ENCODE measurements at regions not wholly inside any gene's neighbourhood (a gene's known extent, or its start where the extent isn't known, plus 50 kb on each side); places are given as distances from the start of the nearest gene placed in this dataset.

DNA sequence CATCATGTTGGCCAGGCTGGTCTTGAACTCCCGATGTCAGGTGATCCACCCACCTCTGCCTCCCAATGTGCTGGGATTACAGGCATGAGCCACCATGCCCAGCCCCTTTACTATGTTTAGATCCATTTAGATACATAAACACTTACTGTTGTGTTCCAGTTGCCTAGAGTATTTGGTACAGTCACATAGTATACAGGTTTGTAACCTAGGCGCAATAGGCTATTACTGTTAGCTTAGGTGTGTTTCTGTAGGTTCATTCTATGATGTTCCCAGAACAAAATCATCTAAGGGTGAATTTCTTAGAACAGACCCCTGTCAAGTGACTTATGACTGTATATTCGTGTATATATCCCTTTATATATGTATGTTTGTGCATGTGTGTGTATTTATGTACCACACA is 61.8 kb downstream of the MYCN start:
- WGBS: 87% methylated on average over 3 of the region's 3 CpGs
- TF ChIP-seq POLR2A (IDR thresholded peaks at IDR 0.05): no peak
- TF ChIP-seq POLR2AphosphoS5 (IDR thresholded peaks at IDR 0.05): no peak
- TF ChIP-seq EP300 (IDR thresholded peaks at IDR 0.05): no peak
- TF ChIP-seq, protein P1, sequence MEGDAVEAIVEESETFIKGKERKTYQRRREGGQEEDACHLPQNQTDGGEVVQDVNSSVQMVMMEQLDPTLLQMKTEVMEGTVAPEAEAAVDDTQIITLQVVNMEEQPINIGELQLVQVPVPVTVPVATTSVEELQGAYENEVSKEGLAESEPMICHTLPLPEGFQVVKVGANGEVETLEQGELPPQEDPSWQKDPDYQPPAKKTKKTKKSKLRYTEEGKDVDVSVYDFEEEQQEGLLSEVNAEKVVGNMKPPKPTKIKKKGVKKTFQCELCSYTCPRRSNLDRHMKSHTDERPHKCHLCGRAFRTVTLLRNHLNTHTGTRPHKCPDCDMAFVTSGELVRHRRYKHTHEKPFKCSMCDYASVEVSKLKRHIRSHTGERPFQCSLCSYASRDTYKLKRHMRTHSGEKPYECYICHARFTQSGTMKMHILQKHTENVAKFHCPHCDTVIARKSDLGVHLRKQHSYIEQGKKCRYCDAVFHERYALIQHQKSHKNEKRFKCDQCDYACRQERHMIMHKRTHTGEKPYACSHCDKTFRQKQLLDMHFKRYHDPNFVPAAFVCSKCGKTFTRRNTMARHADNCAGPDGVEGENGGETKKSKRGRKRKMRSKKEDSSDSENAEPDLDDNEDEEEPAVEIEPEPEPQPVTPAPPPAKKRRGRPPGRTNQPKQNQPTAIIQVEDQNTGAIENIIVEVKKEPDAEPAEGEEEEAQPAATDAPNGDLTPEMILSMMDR (IDR thresholded peaks at IDR 0.05): no peak
- Histone ChIP-seq H3K36me3 (no peaks in the 10 kb centered on the region), H3K27me3 (no peaks in the 10 kb centered on the region), H3K4me3 (no peak overlapping the region), H3K9me3 (no peaks in the 10 kb centered on the region), H3K4me1 (no peaks in the 10 kb centered on the region), H3K27ac (no peak overlapping the region)
- DNase-seq (ENCODE audit: low spot score in 2 of 2): no peak

DNA sequence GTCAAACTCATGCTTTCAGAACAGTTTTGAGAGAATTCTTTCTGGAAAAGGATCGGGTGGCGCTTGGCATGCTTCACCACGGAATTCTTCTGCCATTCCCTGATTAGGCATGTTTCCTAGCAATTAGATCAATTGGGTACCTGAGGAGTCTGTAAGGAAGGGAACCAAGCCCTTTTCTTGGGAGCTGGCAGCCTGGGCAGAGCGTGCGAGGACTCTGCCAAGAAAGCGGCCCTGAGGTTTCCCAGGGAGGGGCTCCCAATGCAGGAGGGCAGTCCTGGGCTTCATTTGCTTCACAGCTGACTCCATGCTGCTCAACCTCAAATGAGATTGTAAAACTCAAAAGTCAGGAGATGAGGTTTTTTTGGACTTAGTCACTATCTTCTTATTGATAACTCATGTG is 60.3 kb downstream of the MYCN start:
- Histone ChIP-seq H3K36me3 (no peaks in the 10 kb centered on the region), H3K4me1 (no peaks in the 10 kb centered on the region), H3K27me3 (no peaks in the 10 kb centered on the region), H3K9me3 (no peaks in the 10 kb centered on the region), H3K4me3 (no peak overlapping the region), H3K27ac (no peak overlapping the region)
- TF ChIP-seq POLR2A (IDR thresholded peaks at IDR 0.05) (no peak), POLR2AphosphoS5 (IDR thresholded peaks at IDR 0.05) (no peak), EP300 (IDR thresholded peaks at IDR 0.05) (no peak)
- TF ChIP-seq, protein P1 (IDR thresholded peaks at IDR 0.05): no peak
- no peak for DNase-seq (ENCODE audit: low spot score in 2 of 2)
- 53% methylated on average over 6 of the region's 6 CpGs for WGBS

DNA sequence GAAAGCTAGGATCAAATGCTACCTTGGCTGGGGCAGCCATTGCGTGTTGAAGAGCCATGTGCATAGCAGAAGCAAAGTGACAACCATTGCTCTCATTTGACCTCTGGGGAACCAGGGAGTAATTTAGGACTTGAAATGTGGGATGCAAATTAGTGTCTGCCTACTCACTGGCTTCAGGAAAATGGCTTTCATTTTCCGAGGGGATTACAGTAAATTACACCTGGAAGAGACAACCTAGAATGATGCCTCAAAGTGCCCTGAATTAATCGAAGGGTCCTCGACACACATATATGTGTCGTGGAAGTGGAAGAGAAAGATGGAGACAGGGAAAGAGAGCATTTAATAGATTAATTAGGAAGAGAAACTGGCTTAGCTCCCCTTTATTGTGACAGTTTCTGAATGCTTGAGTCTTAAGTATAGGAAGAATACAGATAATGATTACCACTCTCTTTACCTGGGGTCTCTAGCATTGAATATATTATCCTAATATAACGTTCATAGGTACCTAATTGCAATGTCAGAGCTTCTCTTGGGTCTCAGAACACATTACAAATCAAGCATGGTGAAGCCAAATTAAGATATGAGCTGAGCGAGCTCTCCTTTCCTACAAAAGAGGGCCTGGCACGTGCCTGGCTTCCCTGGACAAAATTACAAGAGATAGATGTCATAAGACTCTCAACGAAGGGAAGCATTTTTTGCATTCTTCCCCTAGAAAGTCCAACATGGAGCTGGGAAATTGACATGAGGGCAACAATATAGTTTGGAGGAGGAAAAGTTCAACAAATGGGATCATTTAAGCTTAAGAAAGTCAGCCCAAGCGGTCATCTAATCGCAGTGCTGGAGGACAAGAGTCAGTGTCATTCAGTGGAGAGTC is 59.5 kb downstream of the MYCN start:
- H3K4me3 ChIP-seq: no peak overlapping the region
- H3K27me3 ChIP-seq: no peaks in the 10 kb centered on the region
- no peak overlapping the region for H3K27ac ChIP-seq
- no peak for DNase-seq (ENCODE audit: low spot score in 2 of 2)
- H3K4me1 ChIP-seq: no peaks in the 10 kb centered on the region
- TF ChIP-seq POLR2AphosphoS5 (IDR thresholded peaks at IDR 0.05): no peak
- TF ChIP-seq EP300 (IDR thresholded peaks at IDR 0.05): no peak
- TF ChIP-seq, protein P1 (IDR thresholded peaks at IDR 0.05): no peak
- no peak for TF ChIP-seq POLR2A (IDR thresholded peaks at IDR 0.05)
- 86% methylated on average over 11 of the region's 11 CpGs for WGBS
- H3K9me3 ChIP-seq: no peaks in the 10 kb centered on the region
- no peaks in the 10 kb centered on the region for H3K36me3 ChIP-seq

- Histone ChIP-seq H3K4me3 (no peak overlapping the region), H3K36me3 (no peaks in the 10 kb centered on the region), H3K4me1 (no peaks in the 10 kb centered on the region), H3K9me3 (no peaks in the 10 kb centered on the region), H3K27me3 (no peaks in the 10 kb centered on the region), H3K27ac (no peak overlapping the region)
- 78% methylated on average over 2 of the region's 2 CpGs for WGBS
- no peak for DNase-seq (ENCODE audit: low spot score in 2 of 2)
- TF ChIP-seq POLR2A (IDR thresholded peaks at IDR 0.05) (no peak), POLR2AphosphoS5 (IDR thresholded peaks at IDR 0.05) (no peak), EP300 (IDR thresholded peaks at IDR 0.05) (no peak)
- TF ChIP-seq, protein P1 (IDR thresholded peaks at IDR 0.05): no peak
Observed at GRCh38 chr2:15997728-15998280, 57.5 kb downstream of the MYCN start.
